Esophagus muscularis mucosa (tissue), 4 donors: ENCODE measurements at regions not wholly inside any gene's neighbourhood (a gene's known extent, or its start where the extent isn't known, plus 50 kb on each side); places are given as distances from the start of the nearest gene placed in this dataset.

Source experiments
- DNase-seq: peaks from one replicate; pipeline ENCODE4 v3.0.0-alpha.2; 2017; ENCODE audit errors: extremely low spot score
- H3K27ac ChIP-seq, 4 donors: fragments of 200-600 bp; sonication (generic); replicated peaks in 1 of 4; 1 replicate in 3 of 4; 2 replicates in 1 of 4; pipeline ENCODE4 v1.5.1; 2016 to 2019; ENCODE audit warnings: mild to moderate bottlenecking in 1 of 4
- H3K27me3 ChIP-seq, 4 donors: fragments of 200-600 bp; sonication (generic); one replicate each; pipeline versions ENCODE4 v1.5.1 to v1.6.0; 2016 to 2019
- H3K36me3 ChIP-seq, 4 donors: fragments of 200-600 bp; sonication (generic); one replicate each; pipeline ENCODE4 v1.5.1; 2016 to 2019
- H3K4me1 ChIP-seq, 4 donors: fragments of 200-600 bp; sonication (generic); one replicate each; pipeline ENCODE4 v1.5.1; 2016 to 2019
- H3K4me3 ChIP-seq, 4 donors: fragments of 200-600 bp; sonication (generic); 1 replicate in 2 of 4; 2 replicates in 2 of 4; pipeline ENCODE4 v1.5.1; 2016 to 2019; ENCODE audit warnings: mild to moderate bottlenecking in 4 of 4, moderate library complexity in 1 of 4
- H3K9me3 ChIP-seq, 4 donors: fragments of 200-600 bp; sonication (generic); 1 replicate in 3 of 4; 2 replicates in 1 of 4; pipeline ENCODE4 v1.5.1; 2016 to 2019
- CTCF ChIP-seq, 3 experiments: fragments of 200-600 bp in 2 of 3; fragments of 450-650 bp in 1 of 3; sonication (generic) in 2 of 3; IDR thresholded peaks; one replicate each; pipeline ENCODE4 v1.5.1; 2017 to 2019; ENCODE audit warnings: antibody characterized with exemption in 3 of 3, mild to moderate bottlenecking in 2 of 3, moderate library complexity in 1 of 3
- EP300 ChIP-seq: sonication (generic); formaldehyde crosslinking; IDR thresholded peaks from one replicate; pipeline ENCODE4 v1.6.1; 2017; ENCODE audit warnings: antibody characterized with exemption
- POLR2A ChIP-seq: fragments of 450-650 bp; IDR thresholded peaks from one replicate; pipeline ENCODE4 v1.6.1; 2017; ENCODE audit warnings: antibody characterized with exemption, moderate library complexity, mild to moderate bottlenecking, low read depth
- POLR2AphosphoS5 ChIP-seq, 2 donors: sonication (generic); formaldehyde crosslinking; IDR thresholded peaks; one replicate each; pipeline ENCODE4 v1.6.1; 2017; ENCODE audit warnings: antibody characterized with exemption in 2 of 2
- WGBS: methylation state at CpG from one replicate; pipeline ENCODE4 v1.1.5; 2018; 5-methylcytosine and 5-hydroxymethylcytosine counted together
- intact Hi-C: fragments of 100-400 bp; cut with DNase I; formaldehyde crosslinking; loops from one replicate; pipeline ENCODE4 v1.15.1; 2023

GRCh38 chr2:125310657-125311364 is 1285.7 kb downstream of the CNTNAP5 start:
- Histone ChIP-seq H3K27ac (no peak overlapping the region), H3K36me3 (no peaks in the 10 kb centered on the region), H3K9me3 (no peaks in the 10 kb centered on the region), H3K4me1 (peaks cover 0 to 5% (median 0%) of the 10 kb centered on the region in 4 donors), H3K4me3 (no peak overlapping the region), H3K27me3 (no peaks in the 10 kb centered on the region)
- TF ChIP-seq CTCF (IDR thresholded peaks at IDR 0.05) (no peak), POLR2AphosphoS5 (IDR thresholded peaks at IDR 0.05) (no peak), POLR2A (no peak), EP300 (no peak)
- no peak for DNase-seq
- intact Hi-C loops = no loop called here
- WGBS = 72% methylated on average over 6 of the region's 6 CpGs

- Histone ChIP-seq H3K27me3 (no peaks in the 10 kb centered on the region), H3K4me3 (no peak overlapping the region), H3K36me3 (no peaks in the 10 kb centered on the region), H3K27ac (no peak overlapping the region), H3K9me3 (no peaks in the 10 kb centered on the region), H3K4me1 (peaks cover 0 to 5% (median 0%) of the 10 kb centered on the region in 4 donors)
- TF ChIP-seq POLR2A = no peak
- TF ChIP-seq POLR2AphosphoS5 (IDR thresholded peaks at IDR 0.05) = no peak
- no peak for TF ChIP-seq EP300
- TF ChIP-seq CTCF (IDR thresholded peaks at IDR 0.05) = no peak
- 87% methylated on average over 11 of the region's 17 CpGs for WGBS
- DNase-seq = no peak
- intact Hi-C loops = no loop called here
Observed at GRCh38 chr2:125312342-125312741, 1287.3 kb downstream of the CNTNAP5 start.

- peaks cover 0 to 5% (median 0%) of the 10 kb centered on the region in 4 donors for H3K4me1 ChIP-seq
- H3K9me3 ChIP-seq = no peaks in the 10 kb centered on the region
- no peak overlapping the region for H3K27ac ChIP-seq
- TF ChIP-seq CTCF (IDR thresholded peaks at IDR 0.05) = no peak
- no peak for TF ChIP-seq POLR2AphosphoS5 (IDR thresholded peaks at IDR 0.05)
- TF ChIP-seq EP300 = no peak
- TF ChIP-seq POLR2A = no peak
- intact Hi-C loops = no loop called here
- no peak for DNase-seq
- WGBS = 67% methylated on average over 1 of the region's 1 CpG
- H3K36me3 ChIP-seq = no peaks in the 10 kb centered on the region
- no peaks in the 10 kb centered on the region for H3K27me3 ChIP-seq
- no peak overlapping the region for H3K4me3 ChIP-seq
Observed at GRCh38 chr2:125313806-125314205, 1288.7 kb downstream of the CNTNAP5 start.

GRCh38 chr2:125318740-125319139 is 1293.7 kb downstream of the CNTNAP5 start:
- TF ChIP-seq CTCF (IDR thresholded peaks at IDR 0.05) (no peak), POLR2AphosphoS5 (IDR thresholded peaks at IDR 0.05) (no peak)
- H3K4me3 ChIP-seq = no peak overlapping the region
- intact Hi-C loops = no loop called here
- no peaks in the 10 kb centered on the region for H3K27me3 ChIP-seq
- no peaks in the 10 kb centered on the region for H3K4me1 ChIP-seq
- DNase-seq = no peak
- 100% methylated on average over 2 of the region's 2 CpGs for WGBS
- H3K36me3 ChIP-seq = no peaks in the 10 kb centered on the region
- no peak overlapping the region for H3K27ac ChIP-seq
- no peaks in the 10 kb centered on the region for H3K9me3 ChIP-seq

- Histone ChIP-seq H3K4me3 (no peak overlapping the region), H3K36me3 (no peaks in the 10 kb centered on the region), H3K9me3 (no peaks in the 10 kb centered on the region), H3K4me1 (no peaks in the 10 kb centered on the region), H3K27me3 (no peaks in the 10 kb centered on the region), H3K27ac (no peak overlapping the region)
- no peak for DNase-seq
- intact Hi-C loops = no loop called here
- TF ChIP-seq CTCF (IDR thresholded peaks at IDR 0.05) = no peak
Observed at GRCh38 chr2:125324273-125324672, 1299.2 kb downstream of the CNTNAP5 start.
